HG02943 (cell line): ENCODE measurements at regions not wholly inside any gene's neighbourhood (a gene's known extent, or its start where the extent isn't known, plus 50 kb on each side); places are given as distances from the start of the nearest gene placed in this dataset.

Experiments
- ATAC-seq: cut with Tn5 transposase; IDR thresholded peaks from one replicate; pipeline ENCODE4 v1.9.1; 2021; ENCODE audit warnings: mild to moderate bottlenecking, low read depth, moderate library complexity; ENCODE audit not compliant: unreplicated experiment

GRCh38 chr12:115078990-115079389 is 395.0 kb upstream of the TBX3 start:
- ATAC-seq, result no peak

GRCh38 chr12:115078334-115078733 is 394.4 kb upstream of the TBX3 start:
- no peak for ATAC-seq

- ATAC-seq, result no peak
These were observed 391.7 kb upstream of the TBX3 start for GRCh38 chr12:115075552-115076170.

GRCh38 chr12:115074617-115075016 is 390.6 kb upstream of the TBX3 start:
- ATAC-seq, result no peak

GRCh38 chr12:115072712-115073111 is 388.7 kb upstream of the TBX3 start:
- no peak for ATAC-seq

GRCh38 chr12:115070313-115070712 is 386.3 kb upstream of the TBX3 start:
- ATAC-seq, result no peak

GRCh38 chr12:115064296-115064695 is 380.3 kb upstream of the TBX3 start:
- no peak for ATAC-seq

GRCh38 chr12:115062741-115063140 is 378.8 kb upstream of the TBX3 start:
- ATAC-seq, result no peak

- no peak for ATAC-seq
These were observed 376.6 kb upstream of the TBX3 start for GRCh38 chr12:115060477-115061168.

- ATAC-seq, result no peak
These were observed 373.5 kb upstream of the TBX3 start for GRCh38 chr12:115057445-115057844.

GRCh38 chr12:115051378-115051777 is 367.4 kb upstream of the TBX3 start:
- ATAC-seq, result no peak

GRCh38 chr12:115049614-115050013 is 365.6 kb upstream of the TBX3 start:
- no peak for ATAC-seq

- no peak for ATAC-seq
These were observed 362.8 kb upstream of the TBX3 start for GRCh38 chr12:115046805-115047204.

- ATAC-seq, result no peak
These were observed 360.1 kb upstream of the TBX3 start for GRCh38 chr12:115044073-115044472.

- no peak for ATAC-seq
These were observed 359.1 kb upstream of the TBX3 start for GRCh38 chr12:115043079-115043478.

GRCh38 chr12:115042341-115042740 is 358.4 kb upstream of the TBX3 start:
- ATAC-seq, result no peak

- no peak for ATAC-seq
These were observed 353.9 kb upstream of the TBX3 start for GRCh38 chr12:115037830-115038229.

- ATAC-seq, result no peak
These were observed 351.6 kb upstream of the TBX3 start for GRCh38 chr12:115035535-115036107.

- ATAC-seq, result no peak
These were observed 348.5 kb upstream of the TBX3 start for GRCh38 chr12:115032521-115032920.

- ATAC-seq, result no peak
These were observed 346.0 kb upstream of the TBX3 start for GRCh38 chr12:115030017-115030416.

- ATAC-seq, result no peak
These were observed 340.6 kb upstream of the TBX3 start for GRCh38 chr12:115024531-115024930.
